Pulmonary artery endothelial cell (primary cell): ENCODE measurements at regions not wholly inside any gene's neighbourhood (a gene's known extent, or its start where the extent isn't known, plus 50 kb on each side); places are given as distances from the start of the nearest gene placed in this dataset.

Experiments used
- DNase-seq: peaks from one replicate; pipeline ENCODE4 v3.0.0-alpha.2; 2011; ENCODE audit warnings: low read depth, low spot score

GRCh38 chrX:10078266-10078665 lies 78.5 kb upstream of the CLCN4 start:
- no peak for DNase-seq

DNA sequence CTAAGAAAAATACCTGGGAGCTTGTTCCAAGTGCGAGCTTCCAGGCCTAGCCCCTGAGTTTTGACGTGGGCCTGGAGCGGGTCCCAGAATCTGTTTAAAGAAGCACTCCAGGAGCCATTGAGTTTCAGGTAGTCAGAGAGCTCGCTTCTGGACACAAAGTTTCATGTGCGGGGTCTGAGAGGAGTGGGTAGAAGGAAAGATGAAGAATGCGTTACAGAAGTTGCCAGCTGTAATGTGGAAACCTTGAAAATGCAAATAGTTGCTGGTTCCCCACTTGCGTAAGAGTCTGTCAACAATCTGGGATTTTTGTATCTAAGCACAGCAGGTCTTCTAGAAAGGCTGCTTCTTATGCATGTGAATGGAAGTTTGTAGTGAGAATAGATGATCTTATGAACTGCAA lies 77.5 kb upstream of the CLCN4 start:
- no peak for DNase-seq

GRCh38 chrX:10083809-10084208 lies 73.0 kb upstream of the CLCN4 start:
- no peak for DNase-seq

GRCh38 chrX:10085223-10085622 lies 71.6 kb upstream of the CLCN4 start:
- peak; percentile 36 for DNase-seq

GRCh38 chrX:10086676-10087075 lies 70.1 kb upstream of the CLCN4 start:
- no peak for DNase-seq

DNA sequence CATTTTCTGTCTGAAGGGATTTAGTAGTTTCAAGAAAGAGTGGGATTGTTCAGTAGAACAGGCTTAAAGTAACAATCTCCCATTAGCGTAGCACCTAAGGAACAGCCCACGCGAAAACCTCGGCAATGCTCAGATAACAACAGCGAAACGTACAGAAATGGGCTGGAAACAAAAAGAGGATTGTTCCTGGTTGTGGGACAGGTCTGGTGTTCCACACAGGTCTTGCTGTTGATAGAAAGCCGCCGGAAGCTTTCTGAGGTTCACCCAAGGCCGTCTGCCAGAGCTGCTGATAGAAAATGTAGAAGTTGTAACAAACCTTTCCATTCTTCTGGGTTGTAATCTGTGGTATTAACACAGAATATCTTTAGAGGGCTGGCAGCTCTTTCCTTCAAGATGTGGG lies 69.4 kb upstream of the CLCN4 start:
- DNase-seq: no peak

DNA sequence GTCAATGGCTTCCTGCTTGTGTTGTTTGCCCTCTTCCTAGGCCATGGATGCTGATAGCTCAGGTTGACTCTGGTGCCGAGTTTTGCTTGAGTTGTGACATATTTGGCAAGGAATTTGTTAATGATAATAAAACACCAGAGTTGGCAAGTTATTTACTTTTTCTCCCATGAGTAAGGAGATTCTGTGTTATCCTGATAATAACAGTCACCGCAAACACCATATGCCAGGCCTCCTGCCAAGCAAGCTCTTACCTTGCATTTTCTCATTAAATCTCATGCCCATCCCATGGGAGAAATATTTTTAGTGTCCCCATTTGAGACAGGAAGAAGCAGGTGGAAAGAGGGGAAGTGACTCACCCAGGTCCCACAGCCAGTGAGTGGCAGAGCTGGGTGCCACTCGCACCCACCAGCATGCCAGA lies 67.4 kb upstream of the CLCN4 start:
- no peak for DNase-seq

DNA sequence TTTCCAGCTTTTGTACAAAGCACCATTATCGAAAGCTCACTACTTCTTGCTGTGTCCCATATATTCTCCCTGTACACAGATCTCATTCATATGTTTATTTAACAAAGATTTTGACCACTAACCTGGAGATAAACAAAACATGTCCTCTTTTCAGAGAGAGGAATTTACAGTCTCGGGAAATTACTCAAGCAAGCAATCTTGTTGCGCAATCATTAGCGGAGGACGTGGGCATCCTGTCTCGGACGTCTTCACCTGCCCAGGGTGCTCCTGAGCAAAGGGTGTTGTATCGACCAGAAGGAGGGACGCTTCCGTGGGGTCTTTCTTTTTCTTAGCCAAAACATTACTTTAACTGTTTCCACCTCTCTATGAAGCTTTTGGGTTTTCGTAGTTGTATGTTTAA lies 66.5 kb upstream of the CLCN4 start:
- DNase-seq: no peak

GRCh38 chrX:10095246-10095645 lies 61.5 kb upstream of the CLCN4 start:
- no peak for DNase-seq

- DNase-seq: no peak
Observed at GRCh38 chrX:10095698-10096432, 60.9 kb upstream of the CLCN4 start.

GRCh38 chrX:10098270-10098713 lies 58.5 kb upstream of the CLCN4 start:
- no peak for DNase-seq

DNA sequence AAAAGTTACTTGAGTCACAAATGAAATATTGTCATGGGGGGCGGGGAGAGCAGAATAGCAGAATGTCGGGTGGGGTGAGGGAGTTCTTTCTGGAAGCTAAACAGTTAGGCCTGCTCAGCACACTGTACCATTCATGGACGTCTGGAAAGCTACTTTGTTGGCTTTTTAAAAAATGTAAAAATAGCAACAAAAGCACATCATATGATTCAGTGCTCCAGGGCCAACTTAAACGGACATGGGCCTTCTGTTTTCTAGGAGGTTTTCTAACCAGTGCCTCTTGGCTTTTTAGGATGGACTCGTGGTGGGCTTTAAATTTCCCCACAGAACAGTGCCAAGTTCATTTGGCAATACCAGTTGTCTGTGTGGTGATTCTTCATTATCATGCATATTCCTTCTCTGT lies 57.4 kb upstream of the CLCN4 start:
- DNase-seq: no peak

DNA sequence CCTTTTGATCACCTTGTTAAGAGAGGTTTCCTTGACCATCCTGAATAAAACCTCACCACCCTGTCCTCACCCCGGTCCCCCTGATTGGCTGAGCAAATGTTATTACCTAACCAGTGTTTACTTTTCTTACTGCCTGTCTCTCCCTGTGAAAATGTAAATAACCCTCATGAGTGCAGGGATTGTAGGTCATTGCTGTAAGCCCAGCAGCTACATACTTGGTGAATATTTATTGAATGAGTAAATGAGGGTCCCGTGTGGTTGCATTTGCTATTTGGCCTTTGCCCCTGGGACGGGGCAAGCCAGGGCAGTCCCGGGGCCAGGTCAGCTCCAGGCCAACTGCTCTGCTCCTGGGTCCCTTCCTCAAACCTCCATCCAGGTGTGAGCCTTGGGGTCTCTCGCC lies 55.5 kb upstream of the CLCN4 start:
- DNase-seq: no peak

DNA sequence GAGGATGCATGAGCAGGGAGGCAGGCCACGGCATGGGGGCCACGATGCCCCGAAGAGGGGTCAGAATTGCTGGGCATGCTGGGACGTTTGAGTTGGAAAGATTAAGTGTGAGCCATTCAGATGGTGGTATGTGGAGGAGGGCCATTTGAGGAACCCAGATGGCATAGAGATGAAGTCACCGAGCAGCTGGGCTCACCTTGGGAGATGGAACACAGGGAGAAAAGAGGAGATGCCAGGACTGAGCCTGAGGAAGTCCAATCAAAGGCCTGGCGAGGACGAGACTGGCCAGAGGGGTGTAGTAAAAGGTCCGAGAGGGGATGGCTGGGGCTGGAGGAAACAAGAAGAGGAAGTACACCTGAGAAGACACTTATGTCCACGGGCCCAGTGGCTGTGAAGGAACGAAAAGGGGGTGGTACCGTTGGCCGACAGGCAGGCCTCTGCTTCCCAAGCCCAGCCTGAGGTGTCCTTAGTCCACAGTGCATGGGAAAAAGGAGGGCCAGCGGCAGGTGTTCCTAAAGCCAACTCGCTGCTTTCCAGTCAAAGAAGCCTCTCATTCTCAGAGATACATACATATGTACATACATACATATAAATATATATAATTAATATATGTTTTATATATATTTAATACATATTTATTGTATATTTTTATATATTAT lies 54.6 kb upstream of the CLCN4 start:
- DNase-seq: no peak

GRCh38 chrX:10103023-10103422 lies 53.8 kb upstream of the CLCN4 start:
- DNase-seq: no peak

- DNase-seq: no peak
Observed at GRCh38 chrX:10104958-10105658, 51.7 kb upstream of the CLCN4 start.

DNA sequence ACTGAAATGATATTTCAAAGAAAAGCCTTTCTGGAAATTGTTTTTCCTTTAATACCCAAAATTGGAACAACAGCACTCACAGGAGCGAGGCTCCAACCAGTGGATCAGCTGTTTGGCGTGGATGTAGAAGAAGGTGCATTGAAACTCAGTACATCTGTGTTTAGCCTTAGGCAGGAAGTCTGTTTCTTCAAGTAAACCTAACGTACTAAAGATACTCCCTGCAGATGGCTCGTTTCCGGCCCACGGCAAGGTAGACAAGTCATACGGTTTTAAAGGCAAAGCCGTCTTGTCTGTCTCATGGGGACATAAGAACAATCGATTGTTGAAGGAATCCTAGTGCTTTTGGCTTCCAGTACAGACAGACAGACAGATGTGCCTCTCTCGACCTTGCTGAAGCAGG lies 50.0 kb upstream of the CLCN4 start:
- no peak for DNase-seq
